ENCODE measurements at regions not wholly inside any gene's neighbourhood (a gene's known extent, or its start where the extent isn't known, plus 50 kb on each side); places are given as distances from the start of the nearest gene placed in this dataset.

- no peak for TF ChIP-seq EZH2 (IDR thresholded peaks at IDR 0.05; ENCODE audit: insufficient read depth, poor library complexity, severe bottlenecking)
- no peak for TF ChIP-seq EZH2phosphoT487 (IDR thresholded peaks at IDR 0.05; ENCODE audit: insufficient read depth, low read depth)
Measured at GRCh38 chr7:149664666-149665065, 108.7 kb downstream of the ZNF467 start.

Data from GM23248 (cell line).